H1 (cell line): ENCODE measurements at regions not wholly inside any gene's neighbourhood (a gene's known extent, or its start where the extent isn't known, plus 50 kb on each side); places are given as distances from the start of the nearest gene placed in this dataset.

Experiments
- CBX5 ChIP-seq: fragments of 300-800, 300-1000 bp; sonication (generic); IDR thresholded peaks from 2 replicates; pipeline ENCODE4 v1.7.1; 2016; ENCODE audit warnings: antibody characterized with exemption, low read length, low read depth
- FOSL1 ChIP-seq: IDR thresholded peaks from 2 replicates; pipeline ENCODE4 v1.6.1; 2011; ENCODE audit warnings: mild to moderate bottlenecking, low read depth, low read length, moderate library complexity; ENCODE audit not compliant: insufficient read depth

DNA sequence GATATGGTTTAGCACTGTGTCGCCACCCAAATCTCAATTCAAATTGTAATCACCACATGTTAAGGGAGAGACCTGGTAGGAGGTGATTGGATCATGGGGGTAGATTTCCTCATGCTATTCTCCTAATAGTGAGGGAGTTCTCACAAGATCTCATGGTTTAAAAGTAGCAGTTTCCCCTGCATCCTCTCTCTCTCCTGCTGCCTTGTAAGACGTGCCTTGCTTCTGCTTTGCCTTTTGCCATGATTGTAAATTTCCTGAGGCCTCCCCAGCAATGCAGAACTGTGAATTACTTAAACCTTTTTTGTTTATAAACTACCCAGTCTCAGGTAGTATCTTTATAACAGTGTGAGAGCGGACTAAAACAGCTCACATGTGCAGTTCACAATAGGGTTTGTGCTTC, 1668.7 kb upstream of the RAG2 start:
- no peak for TF ChIP-seq FOSL1
- no peak for TF ChIP-seq CBX5
